IgD-negative memory B cell (primary cell): ENCODE measurements at regions not wholly inside any gene's neighbourhood (a gene's known extent, or its start where the extent isn't known, plus 50 kb on each side); places are given as distances from the start of the nearest gene placed in this dataset.

Experiments
- H3K27ac Mint-ChIP-seq, 3 donors: one replicate each; pipeline ENCODE4 v1.8.0; 2020 to 2022; ENCODE audit warnings: mild to moderate bottlenecking in 3 of 3, mixed read lengths in 3 of 3, moderate library complexity in 1 of 3
- H3K27me3 Mint-ChIP-seq: one replicate; pipeline ENCODE4 v1.8.0; 2021; ENCODE audit warnings: mixed read lengths
- H3K36me3 Mint-ChIP-seq: one replicate; pipeline ENCODE4 v1.8.0; 2020; ENCODE audit warnings: mild to moderate bottlenecking, mixed read lengths
- H3K4me1 Mint-ChIP-seq, 3 donors: one replicate each; pipeline ENCODE4 v1.8.0; 2020 to 2022; ENCODE audit warnings: mixed read lengths in 3 of 3, mild to moderate bottlenecking in 1 of 3
- H3K4me3 Mint-ChIP-seq, 4 donors: one replicate each; pipeline ENCODE4 v1.8.0; 2020 to 2022; ENCODE audit warnings: mild to moderate bottlenecking in 4 of 4, mixed read lengths in 4 of 4, moderate library complexity in 3 of 4
- H3K9me3 Mint-ChIP-seq, 3 donors: one replicate each; pipeline ENCODE4 v1.8.0; 2020 to 2021; ENCODE audit warnings: mixed read lengths in 3 of 3, mild to moderate bottlenecking in 1 of 3

GRCh38 chr16:22674832-22675191 lies 139.2 kb upstream of the HS3ST2 start:
- no peaks in the 10 kb centered on the region for H3K9me3 Mint-ChIP-seq
- no peak overlapping the region for H3K4me3 Mint-ChIP-seq

GRCh38 chr16:22675745-22676540 lies 138.0 kb upstream of the HS3ST2 start:
- Mint-ChIP-seq H3K27me3 (peaks cover 3% of the 10 kb centered on the region), H3K27ac (no peak overlapping the region), H3K4me3 (no peak overlapping the region), H3K36me3 (no peaks in the 10 kb centered on the region), H3K4me1 (no peaks in the 10 kb centered on the region), H3K9me3 (no peaks in the 10 kb centered on the region)

More at GRCh38 chr16:22674832-22675191, 139.2 kb upstream of the HS3ST2 start:
- Mint-ChIP-seq H3K27ac (no peak overlapping the region), H3K4me1 (no peaks in the 10 kb centered on the region), H3K36me3 (no peaks in the 10 kb centered on the region), H3K27me3 (peaks cover 3% of the 10 kb centered on the region)

- no peaks in the 10 kb centered on the region for H3K36me3 Mint-ChIP-seq
- H3K27ac Mint-ChIP-seq = no peak overlapping the region
- no peaks in the 10 kb centered on the region for H3K9me3 Mint-ChIP-seq
- H3K27me3 Mint-ChIP-seq = peaks cover 6% of the 10 kb centered on the region
- no peaks in the 10 kb centered on the region for H3K4me1 Mint-ChIP-seq
- H3K4me3 Mint-ChIP-seq = no peak overlapping the region
Measured at GRCh38 chr16:22677024-22677830, 136.7 kb upstream of the HS3ST2 start.

GRCh38 chr16:22678311-22678710 lies 135.7 kb upstream of the HS3ST2 start:
- Mint-ChIP-seq H3K27me3 (peaks cover 6% of the 10 kb centered on the region), H3K36me3 (no peaks in the 10 kb centered on the region), H3K27ac (no peak overlapping the region), H3K4me3 (no peak overlapping the region), H3K9me3 (no peaks in the 10 kb centered on the region), H3K4me1 (no peaks in the 10 kb centered on the region)

- Mint-ChIP-seq H3K9me3 (peaks cover 2 to 3% (median 2%) of the 10 kb centered on the region in 3 donors), H3K27me3 (peaks cover 6% of the 10 kb centered on the region), H3K4me3 (no peak overlapping the region), H3K4me1 (peaks cover 0 to 10% (median 5%) of the 10 kb centered on the region in 3 donors), H3K36me3 (no peaks in the 10 kb centered on the region), H3K27ac (no peak overlapping the region)
Measured at GRCh38 chr16:22681554-22682291, 132.2 kb upstream of the HS3ST2 start.

GRCh38 chr16:22683258-22683657 lies 130.7 kb upstream of the HS3ST2 start:
- Mint-ChIP-seq H3K4me1 (peaks cover 0 to 10% (median 5%) of the 10 kb centered on the region in 3 donors), H3K27me3 (peaks cover 3% of the 10 kb centered on the region)

GRCh38 chr16:22683730-22684573 lies 130.0 kb upstream of the HS3ST2 start:
- H3K27ac Mint-ChIP-seq = peak overlapping the region in 1 of 3 donors; percentile 6
- H3K4me1 Mint-ChIP-seq = peaks cover 0 to 10% (median 5%) of the 10 kb centered on the region in 3 donors
- H3K27me3 Mint-ChIP-seq = peaks cover 3% of the 10 kb centered on the region
- H3K9me3 Mint-ChIP-seq = peaks cover 2 to 11% (median 2%) of the 10 kb centered on the region in 3 donors
- H3K36me3 Mint-ChIP-seq = no peaks in the 10 kb centered on the region
- no peak overlapping the region for H3K4me3 Mint-ChIP-seq

More at GRCh38 chr16:22683258-22683657, 130.7 kb upstream of the HS3ST2 start:
- Mint-ChIP-seq H3K4me3 (no peak overlapping the region), H3K9me3 (peaks cover 2 to 11% (median 2%) of the 10 kb centered on the region in 3 donors), H3K36me3 (no peaks in the 10 kb centered on the region), H3K27ac (no peak overlapping the region)

- H3K9me3 Mint-ChIP-seq = peaks cover 2 to 11% (median 2%) of the 10 kb centered on the region in 3 donors
- H3K27me3 Mint-ChIP-seq = peaks cover 3% of the 10 kb centered on the region
- H3K4me3 Mint-ChIP-seq = peak overlapping the region in 1 of 4 donors; percentile 1
- H3K36me3 Mint-ChIP-seq = no peaks in the 10 kb centered on the region
- H3K27ac Mint-ChIP-seq = peak overlapping the region in 1 of 3 donors; percentile 6
- H3K4me1 Mint-ChIP-seq = peaks cover 0 to 10% (median 5%) of the 10 kb centered on the region in 3 donors
Measured at GRCh38 chr16:22684574-22685458, 129.1 kb upstream of the HS3ST2 start.

- Mint-ChIP-seq H3K27ac (no peak overlapping the region), H3K36me3 (no peaks in the 10 kb centered on the region), H3K4me3 (no peak overlapping the region), H3K9me3 (peaks cover 2 to 11% (median 2%) of the 10 kb centered on the region in 3 donors), H3K27me3 (peaks cover 3% of the 10 kb centered on the region), H3K4me1 (peaks cover 0 to 10% (median 5%) of the 10 kb centered on the region in 3 donors)
Measured at GRCh38 chr16:22685459-22685830, 128.5 kb upstream of the HS3ST2 start.

- H3K4me1 Mint-ChIP-seq = peaks cover 0 to 10% (median 5%) of the 10 kb centered on the region in 3 donors
- H3K27ac Mint-ChIP-seq = no peak overlapping the region
- peaks cover 2 to 11% (median 2%) of the 10 kb centered on the region in 3 donors for H3K9me3 Mint-ChIP-seq
- H3K27me3 Mint-ChIP-seq = no peaks in the 10 kb centered on the region
- H3K4me3 Mint-ChIP-seq = no peak overlapping the region
- no peaks in the 10 kb centered on the region for H3K36me3 Mint-ChIP-seq
Measured at GRCh38 chr16:22687031-22687530, 126.9 kb upstream of the HS3ST2 start.

GRCh38 chr16:22688463-22688862 lies 125.5 kb upstream of the HS3ST2 start:
- no peaks in the 10 kb centered on the region for H3K36me3 Mint-ChIP-seq
- H3K27ac Mint-ChIP-seq = no peak overlapping the region
- H3K27me3 Mint-ChIP-seq = no peaks in the 10 kb centered on the region
- no peak overlapping the region for H3K4me3 Mint-ChIP-seq
- peaks cover 0 to 10% (median 5%) of the 10 kb centered on the region in 3 donors for H3K4me1 Mint-ChIP-seq
- H3K9me3 Mint-ChIP-seq = peaks cover 2 to 11% (median 2%) of the 10 kb centered on the region in 3 donors

- Mint-ChIP-seq H3K4me1 (peaks cover 0 to 10% (median 5%) of the 10 kb centered on the region in 3 donors), H3K36me3 (no peaks in the 10 kb centered on the region), H3K4me3 (no peak overlapping the region), H3K9me3 (peaks cover 2 to 11% (median 2%) of the 10 kb centered on the region in 3 donors), H3K27ac (no peak overlapping the region), H3K27me3 (no peaks in the 10 kb centered on the region)
Measured at GRCh38 chr16:22688930-22689329, 125.0 kb upstream of the HS3ST2 start.

- Mint-ChIP-seq H3K4me1 (no peaks in the 10 kb centered on the region), H3K27ac (no peak overlapping the region), H3K36me3 (no peaks in the 10 kb centered on the region), H3K27me3 (no peaks in the 10 kb centered on the region), H3K4me3 (no peak overlapping the region), H3K9me3 (peaks cover 0 to 8% (median 0%) of the 10 kb centered on the region in 3 donors)
Measured at GRCh38 chr16:22691335-22691734, 122.6 kb upstream of the HS3ST2 start.
